HG03439 (cell line): ENCODE measurements at regions not wholly inside any gene's neighbourhood (a gene's known extent, or its start where the extent isn't known, plus 50 kb on each side); places are given as distances from the start of the nearest gene placed in this dataset.

ENCODE experiments used
- ATAC-seq: cut with Tn5 transposase; IDR thresholded peaks from one replicate; pipeline ENCODE4 v1.9.1; 2021; ENCODE audit warnings: mild to moderate bottlenecking, moderate library complexity; ENCODE audit not compliant: unreplicated experiment

- no peak for ATAC-seq
These were observed 51.0 kb upstream of the LMCD1 start for GRCh38 chr3:8450618-8451017.

GRCh38 chr3:8451696-8452095 is 49.9 kb upstream of the LMCD1 start:
- no peak for ATAC-seq
